ENCODE measurements at regions not wholly inside any gene's neighbourhood (a gene's known extent, or its start where the extent isn't known, plus 50 kb on each side); places are given as distances from the start of the nearest gene placed in this dataset.
"Not testable (repeated sequence)": the region's sequence is repeated elsewhere in the genome, so short reads cannot be mapped to it uniquely, and the experiment has no call there.

- DNase-seq (ENCODE audit: low spot score) = no peak
These were observed 87.5 kb upstream of the ARID1B start for GRCh38 chr6:156689656-156690055.

GRCh38 chr6:156688620-156688971, 88.6 kb upstream of the ARID1B start:
- DNase-seq (ENCODE audit: low spot score) = no peak

- peak; percentile 73 for DNase-seq (ENCODE audit: low spot score)
These were observed 89.2 kb upstream of the ARID1B start for GRCh38 chr6:156687789-156688619.

- peak; percentile 81 for DNase-seq (ENCODE audit: low spot score)
These were observed 90.0 kb upstream of the ARID1B start for GRCh38 chr6:156686995-156687788.

GRCh38 chr6:156686301-156686994, 90.7 kb upstream of the ARID1B start:
- peak; percentile 79 for DNase-seq (ENCODE audit: low spot score)

- DNase-seq (ENCODE audit: low spot score) = no peak
These were observed 91.4 kb upstream of the ARID1B start for GRCh38 chr6:156685823-156686222.

GRCh38 chr6:156683821-156684220, 93.4 kb upstream of the ARID1B start:
- no peak for DNase-seq (ENCODE audit: low spot score)

GRCh38 chr6:156676721-156677120, 100.5 kb upstream of the ARID1B start:
- DNase-seq (ENCODE audit: low spot score) = no peak

GRCh38 chr6:156674197-156674596, 103.0 kb upstream of the ARID1B start:
- no peak for DNase-seq (ENCODE audit: low spot score)

- DNase-seq (ENCODE audit: low spot score) = not testable (repeated sequence)
These were observed 107.1 kb upstream of the ARID1B start for GRCh38 chr6:156670097-156670496.

GRCh38 chr6:156662025-156662445, 115.1 kb upstream of the ARID1B start:
- no peak for DNase-seq (ENCODE audit: low spot score)

GRCh38 chr6:156660389-156660788, 116.8 kb upstream of the ARID1B start:
- DNase-seq (ENCODE audit: low spot score) = no peak

- DNase-seq (ENCODE audit: low spot score) = no peak
These were observed 117.4 kb upstream of the ARID1B start for GRCh38 chr6:156659822-156660198.

- no peak for DNase-seq (ENCODE audit: low spot score)
These were observed 118.0 kb upstream of the ARID1B start for GRCh38 chr6:156658966-156659821.

- DNase-seq (ENCODE audit: low spot score) = no peak
These were observed 118.8 kb upstream of the ARID1B start for GRCh38 chr6:156658186-156658965.

- no peak for DNase-seq (ENCODE audit: low spot score)
These were observed 119.9 kb upstream of the ARID1B start for GRCh38 chr6:156657296-156657695.

GRCh38 chr6:156654919-156655918, 122.0 kb upstream of the ARID1B start:
- DNase-seq (ENCODE audit: low spot score) = no peak

- DNase-seq (ENCODE audit: low spot score) = no peak
These were observed 124.9 kb upstream of the ARID1B start for GRCh38 chr6:156652231-156652750.

- DNase-seq (ENCODE audit: low spot score) = no peak
These were observed 125.7 kb upstream of the ARID1B start for GRCh38 chr6:156651486-156651885.

All from SK-N-DZ (cell line).